ENCODE measurements at regions not wholly inside any gene's neighbourhood (a gene's known extent, or its start where the extent isn't known, plus 50 kb on each side); places are given as distances from the start of the nearest gene placed in this dataset.

DNA sequence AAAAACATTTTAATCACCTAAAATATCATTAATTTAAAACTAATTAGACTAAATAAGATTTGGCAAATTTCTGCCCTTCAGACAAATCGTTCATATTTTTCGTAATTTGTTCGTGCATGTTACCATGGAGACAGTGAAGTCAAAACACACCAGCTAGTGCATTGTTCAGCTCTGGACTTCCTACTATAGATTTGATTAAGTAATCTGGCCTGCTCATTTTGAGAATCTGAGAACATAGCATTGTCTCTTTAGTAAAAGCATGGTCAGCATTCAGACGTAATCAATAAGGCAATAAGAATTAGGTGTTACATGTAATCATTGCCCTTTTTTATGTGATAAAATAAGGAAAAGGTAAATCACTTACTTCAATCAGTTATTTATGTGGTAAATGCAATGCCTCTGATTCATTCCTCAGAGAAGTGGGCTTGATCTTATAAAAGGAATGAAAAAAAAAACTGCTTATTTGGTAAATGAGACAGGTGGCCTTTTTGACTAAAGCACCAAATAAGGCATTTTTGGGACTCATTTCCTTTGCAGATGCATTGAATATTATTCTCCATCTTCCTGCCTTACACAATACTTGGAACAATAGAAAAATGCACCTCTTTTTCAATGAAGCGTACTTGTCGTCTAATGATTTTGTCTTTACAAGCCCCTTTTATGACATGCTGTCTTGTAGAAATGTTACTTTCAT is 84.5 kb upstream of the FNDC3B start:
- no peak overlapping the region for H3K4me3 ChIP-seq (replicated peaks; ENCODE audit: insufficient read depth, low read length)

DNA sequence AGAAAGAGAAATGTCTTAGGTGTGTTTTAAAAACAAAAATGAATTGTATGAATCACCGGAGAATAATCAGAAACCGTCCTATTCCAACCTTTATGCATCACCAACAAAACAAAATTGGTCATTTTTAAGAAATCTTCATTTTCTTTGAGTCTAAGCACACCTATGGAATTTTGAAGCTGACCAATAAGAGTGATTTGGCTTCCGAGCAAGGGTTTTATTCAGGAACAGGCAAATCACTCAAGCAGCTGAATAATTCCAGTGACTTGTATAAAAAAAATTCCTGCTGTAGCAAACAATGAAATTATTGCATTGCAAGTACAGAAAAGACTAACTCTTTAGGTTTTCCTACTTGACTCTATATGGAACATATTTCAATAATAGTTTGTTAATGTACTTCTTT is 83.8 kb upstream of the FNDC3B start:
- Histone ChIP-seq H3K27ac (replicated peaks) (no peak overlapping the region), H3K4me3 (replicated peaks; ENCODE audit: insufficient read depth, low read length) (no peak overlapping the region), H3K27me3 (ENCODE audit: insufficient read depth, poor library complexity, severe bottlenecking) (no peaks in the 10 kb centered on the region)
- DNase-seq (ENCODE audit: low read depth in 1 of 2, low spot score in 1 of 2) = no peak
- TF ChIP-seq, protein P1, sequence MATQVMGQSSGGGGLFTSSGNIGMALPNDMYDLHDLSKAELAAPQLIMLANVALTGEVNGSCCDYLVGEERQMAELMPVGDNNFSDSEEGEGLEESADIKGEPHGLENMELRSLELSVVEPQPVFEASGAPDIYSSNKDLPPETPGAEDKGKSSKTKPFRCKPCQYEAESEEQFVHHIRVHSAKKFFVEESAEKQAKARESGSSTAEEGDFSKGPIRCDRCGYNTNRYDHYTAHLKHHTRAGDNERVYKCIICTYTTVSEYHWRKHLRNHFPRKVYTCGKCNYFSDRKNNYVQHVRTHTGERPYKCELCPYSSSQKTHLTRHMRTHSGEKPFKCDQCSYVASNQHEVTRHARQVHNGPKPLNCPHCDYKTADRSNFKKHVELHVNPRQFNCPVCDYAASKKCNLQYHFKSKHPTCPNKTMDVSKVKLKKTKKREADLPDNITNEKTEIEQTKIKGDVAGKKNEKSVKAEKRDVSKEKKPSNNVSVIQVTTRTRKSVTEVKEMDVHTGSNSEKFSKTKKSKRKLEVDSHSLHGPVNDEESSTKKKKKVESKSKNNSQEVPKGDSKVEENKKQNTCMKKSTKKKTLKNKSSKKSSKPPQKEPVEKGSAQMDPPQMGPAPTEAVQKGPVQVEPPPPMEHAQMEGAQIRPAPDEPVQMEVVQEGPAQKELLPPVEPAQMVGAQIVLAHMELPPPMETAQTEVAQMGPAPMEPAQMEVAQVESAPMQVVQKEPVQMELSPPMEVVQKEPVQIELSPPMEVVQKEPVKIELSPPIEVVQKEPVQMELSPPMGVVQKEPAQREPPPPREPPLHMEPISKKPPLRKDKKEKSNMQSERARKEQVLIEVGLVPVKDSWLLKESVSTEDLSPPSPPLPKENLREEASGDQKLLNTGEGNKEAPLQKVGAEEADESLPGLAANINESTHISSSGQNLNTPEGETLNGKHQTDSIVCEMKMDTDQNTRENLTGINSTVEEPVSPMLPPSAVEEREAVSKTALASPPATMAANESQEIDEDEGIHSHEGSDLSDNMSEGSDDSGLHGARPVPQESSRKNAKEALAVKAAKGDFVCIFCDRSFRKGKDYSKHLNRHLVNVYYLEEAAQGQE (IDR thresholded peaks at IDR 0.05; ENCODE audit: insufficient replicate concordance, low read depth) = no peak
- TF ChIP-seq POLR2AphosphoS5 (IDR thresholded peaks at IDR 0.05; ENCODE audit: low read depth) (no peak), GABPA (IDR thresholded peaks at IDR 0.05; ENCODE audit: low read depth) (no peak), SPI1 (IDR thresholded peaks at IDR 0.05; ENCODE audit: borderline replicate concordance, low read depth) (no peak)
- TF ChIP-seq, protein P2, sequence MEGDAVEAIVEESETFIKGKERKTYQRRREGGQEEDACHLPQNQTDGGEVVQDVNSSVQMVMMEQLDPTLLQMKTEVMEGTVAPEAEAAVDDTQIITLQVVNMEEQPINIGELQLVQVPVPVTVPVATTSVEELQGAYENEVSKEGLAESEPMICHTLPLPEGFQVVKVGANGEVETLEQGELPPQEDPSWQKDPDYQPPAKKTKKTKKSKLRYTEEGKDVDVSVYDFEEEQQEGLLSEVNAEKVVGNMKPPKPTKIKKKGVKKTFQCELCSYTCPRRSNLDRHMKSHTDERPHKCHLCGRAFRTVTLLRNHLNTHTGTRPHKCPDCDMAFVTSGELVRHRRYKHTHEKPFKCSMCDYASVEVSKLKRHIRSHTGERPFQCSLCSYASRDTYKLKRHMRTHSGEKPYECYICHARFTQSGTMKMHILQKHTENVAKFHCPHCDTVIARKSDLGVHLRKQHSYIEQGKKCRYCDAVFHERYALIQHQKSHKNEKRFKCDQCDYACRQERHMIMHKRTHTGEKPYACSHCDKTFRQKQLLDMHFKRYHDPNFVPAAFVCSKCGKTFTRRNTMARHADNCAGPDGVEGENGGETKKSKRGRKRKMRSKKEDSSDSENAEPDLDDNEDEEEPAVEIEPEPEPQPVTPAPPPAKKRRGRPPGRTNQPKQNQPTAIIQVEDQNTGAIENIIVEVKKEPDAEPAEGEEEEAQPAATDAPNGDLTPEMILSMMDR (IDR thresholded peaks at IDR 0.05; ENCODE audit: insufficient read depth, low read length) = no peak

More for the DNA sequence above, 84.5 kb upstream of the FNDC3B start:
- TF ChIP-seq GABPA (IDR thresholded peaks at IDR 0.05; ENCODE audit: low read depth) (no peak), SPI1 (IDR thresholded peaks at IDR 0.05; ENCODE audit: borderline replicate concordance, low read depth) (no peak), POLR2AphosphoS5 (IDR thresholded peaks at IDR 0.05; ENCODE audit: low read depth) (no peak)
- TF ChIP-seq, protein P1 (IDR thresholded peaks at IDR 0.05; ENCODE audit: insufficient replicate concordance, low read depth) = no peak
- TF ChIP-seq, protein P2 (IDR thresholded peaks at IDR 0.05; ENCODE audit: insufficient read depth, low read length) = no peak
- peak overlapping the region; percentile 2; the same call in 1 of the 2 replicates for H3K27ac ChIP-seq (replicated peaks)
- peak in 1 of 2 experiments; percentile 41 for DNase-seq (ENCODE audit: low read depth in 1 of 2, low spot score in 1 of 2)
- H3K27me3 ChIP-seq (ENCODE audit: insufficient read depth, poor library complexity, severe bottlenecking) = no peaks in the 10 kb centered on the region

DNA sequence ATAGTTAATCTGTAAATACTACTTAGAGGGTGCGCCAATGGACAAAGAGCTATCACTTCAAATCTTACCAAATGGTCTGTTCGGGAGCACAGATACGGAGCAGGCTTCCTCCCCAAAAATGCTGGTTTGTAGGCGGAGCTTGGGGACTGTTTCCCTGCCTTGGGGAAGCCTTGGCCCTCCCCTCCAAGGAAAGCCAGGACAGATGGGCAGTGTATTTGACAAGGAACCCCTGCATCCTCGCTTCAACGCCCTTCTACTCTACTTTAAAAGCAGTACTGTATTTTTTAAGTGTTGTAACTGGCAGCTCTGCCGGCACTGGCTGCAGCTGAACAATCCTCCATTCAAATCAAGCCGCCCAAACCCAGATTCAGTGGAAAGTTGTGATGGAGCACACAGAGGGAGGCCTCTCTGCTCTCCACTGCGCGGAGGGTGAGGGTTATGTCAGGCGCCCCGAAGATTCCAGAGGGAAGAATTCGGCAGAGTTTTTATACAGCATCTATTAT is 83.1 kb upstream of the FNDC3B start:
- H3K27ac ChIP-seq (replicated peaks) = no peak overlapping the region
- no peak overlapping the region for H3K4me3 ChIP-seq (replicated peaks; ENCODE audit: insufficient read depth, low read length)
- no peak for DNase-seq (ENCODE audit: low read depth in 1 of 2, low spot score in 1 of 2)
- no peaks in the 10 kb centered on the region for H3K27me3 ChIP-seq (ENCODE audit: insufficient read depth, poor library complexity, severe bottlenecking)
- TF ChIP-seq POLR2AphosphoS5 (IDR thresholded peaks at IDR 0.05; ENCODE audit: low read depth) = no peak
- TF ChIP-seq GABPA (IDR thresholded peaks at IDR 0.05; ENCODE audit: low read depth) = no peak
- TF ChIP-seq, protein P1 (IDR thresholded peaks at IDR 0.05; ENCODE audit: insufficient replicate concordance, low read depth) = no peak
- TF ChIP-seq, protein P2 (IDR thresholded peaks at IDR 0.05; ENCODE audit: insufficient read depth, low read length) = no peak
- no peak for TF ChIP-seq SPI1 (IDR thresholded peaks at IDR 0.05; ENCODE audit: borderline replicate concordance, low read depth)

Data from HL-60 (cell line).